Cardiac fibroblast (primary cell): ENCODE measurements at regions not wholly inside any gene's neighbourhood (a gene's known extent, or its start where the extent isn't known, plus 50 kb on each side); places are given as distances from the start of the nearest gene placed in this dataset.

ENCODE experiments used
- DNase-seq, 2 donors: peaks; one replicate each; pipeline versions ENCODE4 v3.0.0 to v3.0.0-alpha.2; 2010; ENCODE audit warnings: low read depth in 2 of 2
- H3K4me3 ChIP-seq, 2 donors: replicated peaks in 1 of 2; 1 replicate in 1 of 2; 2 replicates in 1 of 2; pipeline ENCODE4 v1.5.1; 2011; ENCODE audit warnings: low read depth in 2 of 2, low read length in 2 of 2, mild to moderate bottlenecking in 2 of 2, moderate library complexity in 1 of 2
- TF ChIP-seq, protein P1 (sequence below): IDR thresholded peaks from one replicate; pipeline ENCODE4 v1.5.1; 2011; ENCODE audit warnings: low read depth, mild to moderate bottlenecking, low read length, inconsistent platforms

DNA sequence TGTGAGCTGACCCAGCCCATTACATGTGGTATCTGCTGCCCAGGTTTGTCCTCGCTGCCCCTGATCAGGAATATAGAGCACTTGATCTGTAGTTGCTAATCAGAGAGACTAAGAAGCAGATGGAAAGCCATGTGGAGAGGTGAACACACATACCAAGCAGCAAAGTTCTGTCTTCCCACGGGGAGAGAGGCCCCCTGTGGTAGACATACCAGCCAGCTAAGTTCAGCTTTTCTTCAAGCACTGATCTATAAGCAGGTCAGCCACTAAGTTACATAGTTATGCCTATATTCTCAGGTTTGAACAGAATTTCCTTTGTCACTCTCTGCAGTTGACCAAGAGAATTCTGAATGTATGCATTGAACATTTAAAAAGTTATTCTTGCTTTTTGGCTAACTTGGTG is 76.4 kb downstream of the DDX3Y start:
- no peak overlapping the region for H3K4me3 ChIP-seq
- no peak for DNase-seq
- TF ChIP-seq, protein P1, sequence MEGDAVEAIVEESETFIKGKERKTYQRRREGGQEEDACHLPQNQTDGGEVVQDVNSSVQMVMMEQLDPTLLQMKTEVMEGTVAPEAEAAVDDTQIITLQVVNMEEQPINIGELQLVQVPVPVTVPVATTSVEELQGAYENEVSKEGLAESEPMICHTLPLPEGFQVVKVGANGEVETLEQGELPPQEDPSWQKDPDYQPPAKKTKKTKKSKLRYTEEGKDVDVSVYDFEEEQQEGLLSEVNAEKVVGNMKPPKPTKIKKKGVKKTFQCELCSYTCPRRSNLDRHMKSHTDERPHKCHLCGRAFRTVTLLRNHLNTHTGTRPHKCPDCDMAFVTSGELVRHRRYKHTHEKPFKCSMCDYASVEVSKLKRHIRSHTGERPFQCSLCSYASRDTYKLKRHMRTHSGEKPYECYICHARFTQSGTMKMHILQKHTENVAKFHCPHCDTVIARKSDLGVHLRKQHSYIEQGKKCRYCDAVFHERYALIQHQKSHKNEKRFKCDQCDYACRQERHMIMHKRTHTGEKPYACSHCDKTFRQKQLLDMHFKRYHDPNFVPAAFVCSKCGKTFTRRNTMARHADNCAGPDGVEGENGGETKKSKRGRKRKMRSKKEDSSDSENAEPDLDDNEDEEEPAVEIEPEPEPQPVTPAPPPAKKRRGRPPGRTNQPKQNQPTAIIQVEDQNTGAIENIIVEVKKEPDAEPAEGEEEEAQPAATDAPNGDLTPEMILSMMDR: no peak

DNA sequence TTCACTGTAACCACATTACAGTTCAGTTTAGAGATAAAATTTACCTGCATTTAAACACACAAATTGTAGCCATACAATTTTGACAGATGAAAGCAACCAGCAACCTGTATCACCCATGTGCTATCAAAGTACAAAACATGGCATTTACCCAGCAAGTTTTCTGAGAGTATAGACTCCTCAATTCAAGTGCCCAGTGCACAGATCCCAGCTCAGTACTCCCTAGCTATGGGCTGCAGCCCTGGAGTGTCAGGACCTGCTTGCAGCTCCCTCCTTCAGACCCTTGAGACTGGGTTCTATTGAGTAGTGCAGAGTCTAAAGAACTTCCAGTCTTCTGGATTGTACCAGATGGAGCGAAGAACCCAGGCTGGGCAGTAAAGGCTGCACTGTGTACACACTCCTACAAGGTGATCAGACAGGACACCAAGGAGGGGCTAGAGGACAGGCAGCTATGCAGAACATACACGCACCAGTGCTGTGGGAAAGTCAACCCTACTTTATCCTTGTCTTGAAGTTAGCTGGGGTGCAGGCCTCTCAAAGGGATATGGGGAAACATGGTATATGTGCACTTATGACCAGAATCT is 77.7 kb downstream of the DDX3Y start:
- H3K4me3 ChIP-seq: no peak overlapping the region
- DNase-seq: no peak
- TF ChIP-seq, protein P1: no peak

DNA sequence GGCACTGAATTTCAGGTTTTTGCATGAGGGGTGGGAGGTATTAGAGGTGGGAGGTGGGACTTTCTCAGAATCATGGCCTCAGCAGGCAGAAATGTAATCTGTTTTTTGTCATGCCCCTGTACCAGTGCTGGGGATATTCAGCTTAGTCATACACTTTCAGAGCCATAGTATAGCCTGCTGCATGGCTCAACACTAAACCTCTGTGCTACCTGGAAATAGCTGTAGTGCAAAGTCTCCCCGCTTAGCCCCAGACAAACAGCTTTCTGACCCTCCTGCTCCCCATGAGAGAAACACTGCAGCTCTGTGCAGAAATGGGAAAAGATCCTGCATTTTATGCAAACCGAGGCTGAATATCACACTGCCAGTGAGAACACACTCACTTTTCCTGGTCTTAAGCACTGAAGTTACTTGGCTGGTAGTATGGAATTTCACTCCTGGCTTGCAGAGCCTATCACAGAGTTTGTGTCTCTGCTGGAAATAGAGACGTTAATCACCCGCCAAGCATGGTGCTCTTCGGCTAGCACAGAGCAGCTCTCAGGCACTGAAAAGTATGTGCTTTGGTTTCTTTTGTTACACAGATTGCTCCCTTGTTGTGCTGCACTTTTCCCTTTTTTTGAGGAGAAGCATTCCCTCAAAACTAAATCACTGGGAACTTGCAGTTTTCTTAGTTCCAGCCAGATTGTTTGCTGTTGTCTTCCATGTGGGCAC is 80.1 kb downstream of the DDX3Y start:
- H3K4me3 ChIP-seq: no peak overlapping the region
- DNase-seq: no peak
- TF ChIP-seq, protein P1: no peak

DNA sequence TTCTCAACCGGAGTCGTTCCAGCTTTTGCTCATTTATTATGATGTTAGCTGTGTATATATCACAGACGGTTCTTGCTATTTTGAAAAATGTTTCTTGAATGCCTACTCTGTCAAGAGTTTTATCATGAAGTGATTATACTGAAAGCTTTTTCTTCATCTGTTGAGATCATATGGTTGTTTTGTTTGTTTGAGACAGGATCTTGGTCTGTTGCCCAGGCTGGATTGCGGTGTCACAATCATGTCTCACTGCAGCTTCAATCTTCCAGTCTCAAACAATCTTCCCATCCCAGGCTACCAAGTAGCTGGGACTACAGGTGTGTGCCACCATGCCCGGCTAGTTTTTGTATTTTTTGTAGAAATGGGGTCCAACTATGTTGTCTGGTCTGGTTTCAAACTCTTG is 112.8 kb downstream of the DDX3Y start:
- TF ChIP-seq, protein P1: no peak
- no peak for DNase-seq
- H3K4me3 ChIP-seq: no peak overlapping the region

DNA sequence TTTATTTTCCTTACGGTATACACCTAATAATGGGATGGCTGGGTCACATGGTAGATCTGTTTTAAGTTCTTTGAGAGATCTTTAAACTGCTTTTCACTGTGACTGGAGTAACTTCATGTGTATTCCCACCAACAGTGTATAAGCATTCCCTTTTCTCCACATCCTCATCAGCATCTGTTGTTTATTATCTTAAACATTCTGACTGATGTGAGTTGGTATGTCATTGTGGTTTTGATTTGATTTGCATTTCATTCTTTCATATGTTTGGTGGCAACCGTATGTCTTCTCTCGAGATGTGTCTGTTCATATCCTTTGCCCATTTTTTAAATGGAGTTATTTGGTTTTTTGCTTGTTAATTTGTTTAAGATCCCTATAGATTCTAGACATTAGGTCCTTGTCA is 114.8 kb downstream of the DDX3Y start:
- H3K4me3 ChIP-seq: no peak overlapping the region
- no peak for DNase-seq
- TF ChIP-seq, protein P1: no peak

DNA sequence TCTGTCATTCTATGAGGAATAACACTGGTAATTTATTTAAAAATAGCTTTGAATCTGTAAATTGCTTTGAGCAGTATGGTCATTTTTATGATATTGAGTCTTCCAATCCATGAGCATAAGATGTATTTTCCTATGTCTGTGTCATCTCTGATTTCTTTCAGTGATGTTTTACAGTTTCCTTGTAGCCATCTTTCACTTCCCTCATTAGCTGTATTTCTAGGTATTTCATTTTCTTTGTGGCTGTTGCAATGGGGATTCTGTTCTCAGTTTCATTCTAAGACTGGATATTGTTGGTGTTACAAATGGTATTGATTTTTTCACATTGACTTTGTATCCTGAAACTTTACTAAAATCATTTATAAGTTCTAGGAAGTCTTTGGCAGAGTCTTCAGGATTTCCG is 116.2 kb downstream of the DDX3Y start:
- TF ChIP-seq, protein P1: no peak
- no peak for DNase-seq
- H3K4me3 ChIP-seq: no peak overlapping the region
